OCI-LY1 (cell line): ENCODE measurements at regions not wholly inside any gene's neighbourhood (a gene's known extent, or its start where the extent isn't known, plus 50 kb on each side); places are given as distances from the start of the nearest gene placed in this dataset.

Experiments
- EZH2 ChIP-seq: fragments of 200-600 bp; sonication (generic), shearing (Covaris generic); IDR thresholded peaks from 2 replicates; pipeline ENCODE4 v1.8.0; 2017; ENCODE audit warnings: borderline replicate concordance, mixed run types, mild to moderate bottlenecking, antibody characterized with exemption, low read length, moderate library complexity, mixed read lengths
- TF ChIP-seq, protein P1 (sequence below): fragments of 200-600 bp; sonication (generic), shearing (Covaris generic); IDR thresholded peaks from 2 replicates; pipeline ENCODE4 v1.5.1; 2017; ENCODE audit warnings: mild to moderate bottlenecking, antibody characterized with exemption, low read length, moderate library complexity, mixed read lengths

DNA sequence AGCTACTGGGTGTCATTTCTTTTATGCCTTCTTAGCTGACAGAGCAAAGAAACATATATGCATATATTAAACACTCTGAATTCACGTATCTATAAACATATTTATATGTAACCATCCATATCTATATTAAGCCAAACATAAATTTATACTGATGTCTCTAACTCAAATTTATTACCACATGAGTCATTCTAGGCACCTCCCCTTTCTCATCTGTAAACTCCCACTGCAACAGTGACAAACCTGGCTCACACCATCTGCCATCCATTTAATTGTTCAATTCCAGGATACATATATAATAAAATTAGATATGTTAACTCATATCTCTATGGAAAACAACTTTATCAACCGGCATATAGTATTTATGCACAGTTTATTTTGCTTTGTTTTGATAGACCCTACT lies 722.3 kb downstream of the SORCS1 start:
- TF ChIP-seq EZH2, result no peak
- TF ChIP-seq, protein P1, sequence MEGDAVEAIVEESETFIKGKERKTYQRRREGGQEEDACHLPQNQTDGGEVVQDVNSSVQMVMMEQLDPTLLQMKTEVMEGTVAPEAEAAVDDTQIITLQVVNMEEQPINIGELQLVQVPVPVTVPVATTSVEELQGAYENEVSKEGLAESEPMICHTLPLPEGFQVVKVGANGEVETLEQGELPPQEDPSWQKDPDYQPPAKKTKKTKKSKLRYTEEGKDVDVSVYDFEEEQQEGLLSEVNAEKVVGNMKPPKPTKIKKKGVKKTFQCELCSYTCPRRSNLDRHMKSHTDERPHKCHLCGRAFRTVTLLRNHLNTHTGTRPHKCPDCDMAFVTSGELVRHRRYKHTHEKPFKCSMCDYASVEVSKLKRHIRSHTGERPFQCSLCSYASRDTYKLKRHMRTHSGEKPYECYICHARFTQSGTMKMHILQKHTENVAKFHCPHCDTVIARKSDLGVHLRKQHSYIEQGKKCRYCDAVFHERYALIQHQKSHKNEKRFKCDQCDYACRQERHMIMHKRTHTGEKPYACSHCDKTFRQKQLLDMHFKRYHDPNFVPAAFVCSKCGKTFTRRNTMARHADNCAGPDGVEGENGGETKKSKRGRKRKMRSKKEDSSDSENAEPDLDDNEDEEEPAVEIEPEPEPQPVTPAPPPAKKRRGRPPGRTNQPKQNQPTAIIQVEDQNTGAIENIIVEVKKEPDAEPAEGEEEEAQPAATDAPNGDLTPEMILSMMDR, result no peak
